Left lung (tissue), 4 donors: ENCODE measurements at regions not wholly inside any gene's neighbourhood (a gene's known extent, or its start where the extent isn't known, plus 50 kb on each side); places are given as distances from the start of the nearest gene placed in this dataset.

Source experiments
- ATAC-seq: fragments of 200-7000 bp; cut with Tn5 transposase; one replicate; pipeline ENCODE4 v1.9.1; 2020; ENCODE audit warnings: moderate library complexity
- DNase-seq, 4 donors: peaks; one replicate each; pipeline ENCODE4 v3.0.0-alpha.2; 2013 to 2020
- H3K27ac ChIP-seq, 2 donors: fragments of 200-600 bp; sonication (generic) in 1 of 2; one replicate each; pipeline versions ENCODE4 v1.5.0 to v1.8.0; 2020 to 2021
- H3K27me3 ChIP-seq, 2 donors: fragments of 200-600 bp; sonication (generic) in 1 of 2; one replicate each; pipeline versions ENCODE4 v1.5.0 to v1.8.0; 2020 to 2021
- H3K36me3 ChIP-seq, 2 donors: fragments of 200-600 bp; sonication (generic) in 1 of 2; one replicate each; pipeline versions ENCODE4 v1.5.0 to v1.8.0; 2020 to 2021
- H3K4me1 ChIP-seq, 2 donors: fragments of 200-600 bp; one replicate each; pipeline ENCODE4 v1.8.0; 2021
- H3K4me3 ChIP-seq, 2 donors: fragments of 200-600 bp; sonication (generic) in 1 of 2; one replicate each; pipeline versions ENCODE4 v1.5.0 to v1.8.0; 2020 to 2021; ENCODE audit warnings: mild to moderate bottlenecking in 1 of 2
- H3K9me3 ChIP-seq, 2 donors: fragments of 200-600 bp; sonication (generic) in 1 of 2; one replicate each; pipeline versions ENCODE4 v1.5.0 to v1.8.0; 2020 to 2021
- CTCF ChIP-seq, 2 donors: fragments of 200-600 bp; sonication (generic) in 1 of 2; IDR thresholded peaks; one replicate each; pipeline versions ENCODE4 v1.5.0 to v1.8.0; 2021; ENCODE audit warnings: antibody characterized with exemption in 2 of 2
- intact Hi-C, 2 donors: fragments of 100-400 bp; cut with DNase I; formaldehyde crosslinking; loops; one replicate each; pipeline versions ENCODE4 v1.11.2 to v1.14.2; 2022
- donor health status: DM: no; HTN: yes; CAD: no.
- donor health status: DM: no; HTN: no; CAD: no.

- no peaks in the 10 kb centered on the region for H3K36me3 ChIP-seq
- no peak overlapping the region for H3K27ac ChIP-seq
- H3K4me3 ChIP-seq = no peak overlapping the region
- intact Hi-C loops = no loop called here
- H3K27me3 ChIP-seq = no peaks in the 10 kb centered on the region
- ATAC-seq (no peak), DNase-seq (no peak)
- no peaks in the 10 kb centered on the region for H3K4me1 ChIP-seq
- peaks cover 0 to 3% of the 10 kb centered on the region in 2 donors for H3K9me3 ChIP-seq
- TF ChIP-seq CTCF (IDR thresholded peaks at IDR 0.05) = no peak
Observed at GRCh38 chr13:34587576-34587975, 354.5 kb upstream of the NBEA start.

GRCh38 chr13:34588362-34588761, 353.7 kb upstream of the NBEA start:
- no peaks in the 10 kb centered on the region for H3K27me3 ChIP-seq
- H3K9me3 ChIP-seq = peaks cover 0 to 3% of the 10 kb centered on the region in 2 donors
- DNase-seq (no peak), ATAC-seq (no peak)
- no peak for TF ChIP-seq CTCF (IDR thresholded peaks at IDR 0.05)
- H3K27ac ChIP-seq = no peak overlapping the region
- no peak overlapping the region for H3K4me3 ChIP-seq
- H3K36me3 ChIP-seq = no peaks in the 10 kb centered on the region
- intact Hi-C loops = no loop called here
- H3K4me1 ChIP-seq = no peaks in the 10 kb centered on the region

GRCh38 chr13:34589581-34589980, 352.5 kb upstream of the NBEA start:
- ATAC-seq (no peak), DNase-seq (no peak)
- Histone ChIP-seq H3K4me3 (no peak overlapping the region), H3K4me1 (no peaks in the 10 kb centered on the region), H3K27ac (no peak overlapping the region), H3K9me3 (peaks cover 0 to 3% of the 10 kb centered on the region in 2 donors), H3K27me3 (no peaks in the 10 kb centered on the region), H3K36me3 (no peaks in the 10 kb centered on the region)
- intact Hi-C loops = no loop called here
- no peak for TF ChIP-seq CTCF (IDR thresholded peaks at IDR 0.05)

GRCh38 chr13:34591129-34591528, 350.9 kb upstream of the NBEA start:
- no peak overlapping the region for H3K27ac ChIP-seq
- H3K4me1 ChIP-seq = no peaks in the 10 kb centered on the region
- no peak overlapping the region for H3K4me3 ChIP-seq
- H3K36me3 ChIP-seq = no peaks in the 10 kb centered on the region
- no peaks in the 10 kb centered on the region for H3K27me3 ChIP-seq
- no peak for TF ChIP-seq CTCF (IDR thresholded peaks at IDR 0.05)
- peak in 2 of 4 donors; percentile 17 to 38 for DNase-seq
- peaks cover 0 to 3% of the 10 kb centered on the region in 2 donors for H3K9me3 ChIP-seq
- intact Hi-C loops = no loop called here
- ATAC-seq = no peak

- no peak overlapping the region for H3K4me3 ChIP-seq
- H3K36me3 ChIP-seq = no peaks in the 10 kb centered on the region
- intact Hi-C loops = no loop called here
- no peak for ATAC-seq
- H3K4me1 ChIP-seq = no peaks in the 10 kb centered on the region
- no peak for DNase-seq
- H3K27ac ChIP-seq = no peak overlapping the region
- peaks cover 0 to 6% of the 10 kb centered on the region in 2 donors for H3K9me3 ChIP-seq
- H3K27me3 ChIP-seq = no peaks in the 10 kb centered on the region
- no peak for TF ChIP-seq CTCF (IDR thresholded peaks at IDR 0.05)
Observed at GRCh38 chr13:34591900-34592529, 350.1 kb upstream of the NBEA start.
